ENCODE measurements at regions not wholly inside any gene's neighbourhood (a gene's known extent, or its start where the extent isn't known, plus 50 kb on each side); places are given as distances from the start of the nearest gene placed in this dataset.

DNA sequence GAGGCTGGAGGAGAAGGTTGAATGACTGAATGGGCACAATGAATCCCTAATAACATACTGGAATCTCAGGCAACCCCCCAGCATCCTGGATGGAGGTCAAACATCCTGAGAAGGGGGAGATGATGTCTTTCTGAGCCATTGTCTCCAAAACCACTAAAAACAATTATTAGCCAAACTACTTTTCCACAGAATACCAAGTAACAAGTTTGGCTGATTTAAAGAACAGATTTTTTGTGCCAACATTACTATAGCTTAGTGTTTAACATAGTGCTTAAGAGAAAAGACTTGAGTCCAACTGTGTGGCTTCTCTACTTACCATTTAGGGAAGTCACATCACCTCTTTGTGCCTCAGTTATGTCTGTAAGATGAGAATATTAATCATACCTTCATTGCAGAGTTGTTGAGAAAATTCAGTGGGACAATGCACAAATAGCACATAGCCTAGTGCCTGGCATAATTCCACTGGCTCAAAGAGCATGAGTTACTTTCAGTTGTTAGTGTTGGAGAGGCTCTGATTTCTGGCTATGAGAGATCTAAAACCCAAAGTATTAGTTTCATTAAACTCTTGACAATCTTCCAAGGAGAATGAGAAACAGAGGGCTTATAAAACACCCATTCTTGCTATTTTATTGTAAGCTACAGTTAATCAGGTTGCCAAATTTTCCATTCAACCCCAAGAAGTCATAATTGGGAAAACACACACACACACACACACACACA lies 111.3 kb upstream of the NR3C1 start:
- no peak for DNase-seq (ENCODE audit: low read depth in 4 of 4, low spot score in 3 of 4)

DNA sequence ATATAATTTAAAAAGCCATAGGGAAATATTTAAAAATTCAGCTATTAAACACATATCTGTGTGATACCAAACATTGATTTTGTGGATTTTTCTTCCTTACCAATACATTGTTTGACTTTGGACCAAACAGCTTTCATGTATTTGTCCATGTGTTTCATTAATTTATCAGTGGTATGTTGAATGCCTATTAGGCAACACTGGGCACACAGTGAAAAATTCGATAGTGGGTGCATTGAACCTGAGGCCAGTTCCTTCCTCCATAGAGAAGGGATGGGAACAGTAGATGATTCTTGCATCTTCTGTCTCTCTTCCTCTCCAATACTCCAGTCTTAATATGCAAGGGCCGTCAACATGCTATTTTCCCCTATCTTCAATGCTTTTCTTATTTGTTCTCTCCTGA lies 110.2 kb upstream of the NR3C1 start:
- no peak for DNase-seq (ENCODE audit: low read depth in 4 of 4, low spot score in 3 of 4)

DNA sequence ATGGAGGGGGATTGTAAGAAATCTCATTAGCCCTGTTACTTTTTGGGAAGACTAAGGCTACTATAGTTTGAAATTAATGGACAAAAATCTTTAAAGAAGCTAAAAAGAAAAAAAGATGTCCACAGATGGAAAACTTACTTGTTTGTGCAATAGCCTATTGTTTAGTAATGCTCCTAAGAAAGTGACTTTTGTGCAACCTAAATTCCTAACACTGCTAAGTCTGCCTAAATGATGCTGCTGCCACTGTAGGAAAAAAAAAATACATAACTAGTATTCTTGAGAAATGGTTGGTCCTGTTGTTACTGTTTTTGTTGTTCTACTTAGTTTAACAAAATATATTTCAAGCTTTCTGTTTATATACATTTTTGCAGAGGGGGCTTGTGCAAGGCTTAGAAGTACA lies 108.2 kb upstream of the NR3C1 start:
- DNase-seq (ENCODE audit: low read depth in 4 of 4, low spot score in 3 of 4): no peak

DNA sequence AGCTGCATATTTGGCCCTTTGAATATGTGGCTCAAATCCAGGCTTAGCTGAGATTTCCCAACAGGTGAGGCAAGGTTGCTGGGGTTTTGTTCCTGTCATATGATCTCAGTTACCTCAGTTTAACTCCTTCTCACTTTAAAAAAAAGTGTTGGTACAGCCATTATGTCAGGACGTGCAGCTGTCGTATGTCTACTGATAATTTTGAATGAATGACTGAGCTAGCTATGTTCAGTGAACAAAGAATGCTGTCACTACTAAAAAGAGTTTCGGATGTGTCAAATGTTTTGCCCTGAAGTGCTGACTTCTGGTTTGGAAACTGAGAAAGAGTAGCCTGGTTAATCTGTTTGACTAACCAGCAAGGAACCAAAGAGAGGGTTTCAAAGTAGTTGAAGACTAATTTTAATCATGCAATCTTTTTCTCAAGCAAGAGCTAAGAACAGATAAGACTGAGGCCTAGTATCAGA lies 106.3 kb upstream of the NR3C1 start:
- no peak for DNase-seq (ENCODE audit: low read depth in 4 of 4, low spot score in 3 of 4)

DNA sequence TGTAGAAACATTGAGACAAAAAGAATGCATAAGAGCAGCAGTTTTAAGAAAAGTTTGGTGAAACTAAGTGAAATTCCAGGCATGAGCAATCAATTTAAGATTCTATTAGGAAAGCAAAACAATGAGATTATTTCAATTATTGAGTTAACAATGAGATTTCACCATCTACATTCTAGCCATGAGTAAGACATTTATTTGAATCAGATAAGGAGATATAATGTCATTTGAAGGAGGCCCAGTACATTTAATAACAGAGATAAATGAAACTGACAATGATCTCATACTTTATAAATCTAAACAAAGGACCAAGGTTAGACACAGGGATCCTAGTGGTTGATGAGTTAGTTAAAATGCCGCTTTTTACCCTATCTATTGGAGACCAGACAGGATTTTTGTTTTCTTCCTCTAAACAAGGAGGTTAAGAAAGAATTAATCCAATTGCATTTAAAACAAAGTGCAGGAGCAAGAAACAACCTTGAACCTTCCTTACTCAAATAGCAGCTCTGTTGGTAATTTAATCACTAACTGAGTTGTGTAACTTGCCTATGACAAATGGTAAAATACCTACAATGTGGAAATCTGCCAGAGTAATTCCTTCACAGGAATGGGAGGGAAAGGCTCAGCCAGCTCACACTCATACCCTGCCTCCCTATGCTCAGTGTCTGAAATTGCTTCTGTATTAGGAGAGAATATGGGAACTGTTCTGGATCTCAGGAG lies 103.5 kb upstream of the NR3C1 start:
- DNase-seq (ENCODE audit: low read depth in 4 of 4, low spot score in 3 of 4): no peak

DNA sequence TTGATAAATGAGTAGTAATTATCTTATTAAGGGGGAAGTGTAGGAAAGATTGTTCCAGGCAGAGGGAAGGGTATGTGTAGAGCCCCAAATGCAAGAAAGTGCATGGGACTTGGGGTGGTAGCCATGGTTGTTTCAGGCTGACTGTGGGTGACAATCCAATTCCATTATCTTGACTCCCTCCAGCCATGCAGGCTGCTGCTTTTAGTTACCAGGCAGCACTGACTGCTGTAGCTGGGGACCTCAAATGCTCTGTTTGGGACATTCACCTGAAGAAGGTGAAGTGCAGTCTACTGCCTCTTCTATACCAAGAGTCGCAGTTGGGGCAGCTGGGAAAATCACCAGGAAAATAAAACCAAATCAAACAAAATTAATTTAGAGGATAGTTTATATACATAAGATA lies 102.4 kb upstream of the NR3C1 start:
- DNase-seq (ENCODE audit: low read depth in 4 of 4, low spot score in 3 of 4): no peak

DNA sequence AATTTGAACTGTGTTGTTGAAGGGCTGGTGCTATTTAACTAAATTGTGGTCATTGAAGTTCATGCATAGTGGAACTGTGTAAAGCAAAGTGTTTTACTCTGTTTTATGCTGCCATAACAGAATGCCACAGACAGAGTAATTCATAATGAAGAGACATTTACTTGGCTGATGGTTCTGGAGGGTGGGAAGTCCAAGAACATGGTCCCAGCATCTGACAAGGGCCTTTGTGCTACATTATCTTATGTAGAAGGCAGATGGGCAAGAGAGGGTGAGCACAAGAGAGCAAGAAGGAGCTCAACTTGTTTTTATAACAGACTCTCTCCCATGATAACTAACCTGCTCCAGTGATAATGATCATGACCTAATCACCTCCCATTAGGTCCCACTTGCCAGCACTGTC lies 101.9 kb upstream of the NR3C1 start:
- DNase-seq (ENCODE audit: low read depth in 4 of 4, low spot score in 3 of 4): no peak

DNA sequence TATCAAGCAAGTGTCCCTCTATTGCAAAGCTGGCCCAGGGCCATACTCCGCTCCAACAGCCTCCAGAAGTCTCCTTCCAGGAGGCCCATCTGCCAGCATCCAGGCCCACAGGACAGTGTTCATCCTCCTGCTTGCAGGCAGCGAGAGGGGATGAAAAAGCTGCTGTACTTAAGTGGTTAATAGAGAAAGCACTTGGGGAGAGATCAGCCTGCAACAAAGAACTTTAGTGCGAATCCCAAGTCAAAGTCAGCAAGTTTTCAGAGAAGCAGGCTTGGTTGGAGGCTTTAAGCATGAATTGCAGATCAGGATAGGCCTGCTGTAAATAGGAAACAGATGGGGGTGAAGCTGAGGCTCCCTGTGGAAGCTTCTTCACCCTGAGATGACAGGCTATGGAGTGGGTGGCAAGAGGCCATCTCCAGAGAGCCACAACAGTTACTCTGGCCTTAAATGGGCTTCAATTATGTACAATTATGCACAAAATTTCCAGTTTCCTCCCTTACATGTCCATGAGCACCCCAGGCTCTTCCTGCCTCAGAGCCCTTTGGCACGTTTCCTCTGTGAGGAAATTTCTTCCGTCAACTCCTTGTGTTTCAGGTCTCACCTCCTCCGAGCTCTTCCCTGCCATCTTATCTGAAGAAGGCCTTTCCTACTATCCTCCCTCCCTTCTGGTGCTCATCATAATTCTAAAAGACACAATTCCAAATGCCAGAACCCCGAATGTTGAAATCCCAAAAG lies 98.0 kb upstream of the NR3C1 start:
- DNase-seq (ENCODE audit: low read depth in 4 of 4, low spot score in 3 of 4): no peak

DNA sequence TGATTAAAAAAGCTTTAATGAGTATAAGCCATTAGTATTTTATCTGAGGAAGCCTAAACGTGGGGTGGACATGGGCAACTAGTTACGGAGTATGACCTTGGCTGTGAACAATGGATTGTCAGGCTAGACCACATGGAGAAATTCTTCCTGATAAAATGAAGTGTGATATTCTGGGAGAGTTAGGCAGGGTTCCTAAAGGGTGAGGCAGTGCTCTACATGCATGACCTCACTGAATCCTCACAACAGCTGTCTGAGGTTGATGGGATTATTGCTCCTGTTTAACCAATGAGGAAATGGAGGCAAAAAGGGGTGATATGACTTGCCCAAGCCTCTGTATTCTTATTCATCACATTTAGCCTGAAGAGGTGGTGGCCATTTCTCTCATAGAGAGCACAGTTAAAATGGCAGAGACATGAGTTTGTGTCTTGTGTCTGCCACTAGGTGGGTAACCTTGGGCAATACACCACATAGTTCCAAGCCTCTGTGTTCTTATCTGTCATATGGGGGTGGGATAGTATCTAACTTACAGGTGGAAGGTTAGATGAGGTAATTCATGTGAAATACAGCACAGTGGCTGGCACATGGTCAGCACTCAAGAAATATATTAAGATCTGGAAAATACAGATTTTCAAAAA lies 96.1 kb upstream of the NR3C1 start:
- no peak for DNase-seq (ENCODE audit: low read depth in 4 of 4, low spot score in 3 of 4)

DNA sequence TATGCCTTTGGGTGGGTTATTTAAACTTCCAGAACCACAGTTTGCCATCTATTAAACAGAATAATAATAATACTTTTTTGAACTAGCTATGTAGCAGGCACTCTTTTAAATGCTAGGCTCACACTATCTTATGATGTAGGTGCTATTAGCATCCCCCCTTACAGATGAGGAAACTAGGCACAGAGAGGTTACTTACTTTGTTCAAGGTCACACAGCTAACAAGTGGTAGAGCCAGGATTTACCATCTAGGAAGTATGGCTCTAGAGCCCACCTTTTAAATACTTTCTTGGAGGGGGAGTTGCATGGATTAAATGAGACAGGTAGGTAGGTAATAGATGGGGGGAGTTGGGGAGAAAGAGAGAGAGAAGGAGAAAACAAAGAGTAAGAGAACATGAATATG lies 95.3 kb upstream of the NR3C1 start:
- no peak for DNase-seq (ENCODE audit: low read depth in 4 of 4, low spot score in 3 of 4)

DNA sequence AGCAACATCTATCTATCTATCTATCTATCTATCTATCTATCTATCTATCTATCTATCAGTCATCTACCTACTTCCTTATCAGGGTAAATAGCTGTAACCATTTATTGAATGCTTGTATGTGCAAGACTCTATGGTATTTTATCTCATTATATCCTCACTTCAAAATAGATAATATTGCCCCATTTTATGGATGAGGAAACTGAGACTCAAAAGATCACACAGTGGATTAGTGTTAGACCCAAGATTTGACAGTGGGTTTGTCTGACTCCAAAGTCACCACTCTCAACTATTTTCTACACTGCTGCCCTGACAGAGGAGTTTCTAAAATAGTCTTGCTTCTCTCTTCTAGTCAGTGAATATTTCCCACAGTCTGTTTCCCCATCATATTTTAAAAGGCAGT lies 94.3 kb upstream of the NR3C1 start:
- no peak for DNase-seq (ENCODE audit: low read depth in 4 of 4, low spot score in 3 of 4)

DNA sequence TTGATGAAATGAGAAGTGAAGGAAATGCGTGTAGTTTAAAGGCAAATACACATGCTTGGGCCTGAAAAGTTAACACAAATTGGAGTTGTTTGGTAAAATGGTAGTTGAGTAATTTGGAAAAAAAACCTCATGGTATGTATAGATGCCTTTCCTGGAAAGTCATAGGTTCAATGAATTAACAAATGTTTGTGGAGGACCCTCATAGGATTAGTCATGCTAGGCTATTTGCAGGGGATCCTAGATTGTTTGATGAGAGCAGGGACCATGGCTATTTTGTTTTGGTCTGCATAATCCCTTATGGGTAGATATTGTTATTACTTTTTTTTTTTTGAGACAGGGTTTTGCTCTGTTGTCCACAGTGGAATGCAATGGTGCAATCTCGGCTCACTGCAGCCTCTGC lies 93.5 kb upstream of the NR3C1 start:
- no peak for DNase-seq (ENCODE audit: low read depth in 4 of 4, low spot score in 3 of 4)

DNA sequence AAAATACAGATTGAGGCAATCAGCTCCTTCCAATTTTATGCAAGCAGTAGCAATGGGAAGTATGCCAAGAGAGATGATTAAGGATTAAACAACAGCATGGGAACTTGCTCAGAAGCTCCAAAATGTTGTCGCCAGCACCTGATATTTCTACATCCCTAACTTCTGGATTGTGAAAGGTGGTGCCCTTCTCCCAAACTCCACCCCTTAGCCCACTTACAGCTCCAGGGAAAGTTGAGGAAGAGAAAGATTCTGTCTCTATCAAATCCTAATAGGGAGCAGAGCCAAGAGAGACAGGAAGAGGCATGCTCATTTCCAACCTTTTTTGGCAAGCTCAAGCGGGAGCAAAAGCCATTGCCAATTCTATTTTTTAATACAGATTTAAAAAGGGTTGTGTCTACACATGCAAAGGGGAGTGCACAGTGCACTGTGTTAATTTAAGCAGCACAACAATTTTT lies 92.4 kb upstream of the NR3C1 start:
- DNase-seq (ENCODE audit: low read depth in 4 of 4, low spot score in 3 of 4): peak in 1 of 4 donors; percentile 2

DNA sequence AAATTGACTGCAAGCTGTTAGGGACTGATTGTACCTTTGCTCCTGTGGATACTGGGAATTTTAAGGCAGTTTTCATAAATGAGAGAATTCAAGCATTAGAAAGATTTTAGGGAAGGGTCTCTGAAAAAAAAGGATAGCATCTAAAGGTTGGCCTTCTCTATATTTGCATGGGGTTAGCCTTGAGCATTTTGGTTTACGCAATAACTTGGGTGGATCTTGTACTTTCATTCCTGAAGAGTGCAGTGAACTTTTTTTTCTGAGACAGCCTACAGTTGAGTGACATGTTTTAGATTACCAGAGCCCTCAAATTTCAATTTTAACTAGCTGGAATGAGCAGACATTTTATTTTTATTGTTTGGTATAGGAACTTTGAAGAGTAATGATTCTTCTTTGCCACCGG lies 91.6 kb upstream of the NR3C1 start:
- no peak for DNase-seq (ENCODE audit: low read depth in 4 of 4, low spot score in 3 of 4)

DNA sequence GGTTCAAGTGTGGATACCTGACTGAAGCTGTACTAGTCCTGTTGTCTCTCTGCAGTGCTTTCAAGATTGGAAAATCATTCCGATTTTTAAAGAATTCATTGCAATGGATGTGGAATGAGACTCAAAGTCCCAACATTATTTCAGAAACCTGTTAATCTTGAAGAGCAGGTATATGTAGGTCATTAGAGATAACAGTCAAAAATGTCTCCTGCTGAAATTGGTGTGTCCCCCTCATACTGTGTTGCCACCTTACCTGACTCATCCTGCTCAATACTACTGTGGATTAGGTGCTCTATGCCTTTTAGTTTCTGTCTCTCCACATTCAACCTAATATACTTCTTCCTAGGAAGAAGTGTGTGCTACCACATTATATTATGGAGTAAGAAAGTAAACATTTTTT lies 91.1 kb upstream of the NR3C1 start:
- no peak for DNase-seq (ENCODE audit: low read depth in 4 of 4, low spot score in 3 of 4)

DNA sequence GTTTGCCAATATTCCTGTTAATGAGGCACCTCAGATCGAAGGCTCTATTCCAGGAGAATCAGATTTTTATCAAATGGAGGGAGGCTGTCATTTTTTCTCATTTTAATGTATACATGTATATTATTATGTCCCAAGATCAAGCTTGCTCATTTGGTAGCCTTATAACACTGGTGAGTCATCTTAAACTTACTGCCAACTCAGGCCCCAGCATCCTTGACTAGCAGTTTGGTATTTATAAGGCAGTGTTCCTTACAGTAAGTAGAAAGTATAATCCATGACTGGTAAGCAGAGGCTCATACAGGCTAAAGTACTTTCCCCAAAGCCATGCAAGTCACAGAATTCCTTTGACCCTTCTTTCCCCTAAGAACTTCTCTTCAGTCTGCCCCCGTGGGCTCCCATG lies 90.7 kb upstream of the NR3C1 start:
- DNase-seq (ENCODE audit: low read depth in 4 of 4, low spot score in 3 of 4): no peak

DNA sequence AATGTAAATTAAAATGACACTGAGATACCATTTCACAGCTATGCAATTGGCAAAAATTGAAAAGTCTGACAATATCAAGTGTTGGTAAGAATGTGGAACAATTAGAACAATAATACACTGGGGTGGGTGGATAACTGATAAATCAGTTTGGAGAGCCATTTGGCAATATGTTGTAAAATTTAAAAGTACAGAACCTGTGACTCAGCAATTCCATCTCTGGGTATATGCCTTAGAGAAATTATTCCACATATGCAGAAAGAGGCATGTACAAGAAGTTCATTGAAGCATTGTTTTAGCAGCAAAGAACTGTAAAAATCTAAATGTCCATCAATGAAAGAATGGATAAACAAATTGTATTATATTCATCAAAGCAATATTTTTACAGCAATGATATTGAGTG lies 89.3 kb upstream of the NR3C1 start:
- no peak for DNase-seq (ENCODE audit: low read depth in 4 of 4, low spot score in 3 of 4)

DNA sequence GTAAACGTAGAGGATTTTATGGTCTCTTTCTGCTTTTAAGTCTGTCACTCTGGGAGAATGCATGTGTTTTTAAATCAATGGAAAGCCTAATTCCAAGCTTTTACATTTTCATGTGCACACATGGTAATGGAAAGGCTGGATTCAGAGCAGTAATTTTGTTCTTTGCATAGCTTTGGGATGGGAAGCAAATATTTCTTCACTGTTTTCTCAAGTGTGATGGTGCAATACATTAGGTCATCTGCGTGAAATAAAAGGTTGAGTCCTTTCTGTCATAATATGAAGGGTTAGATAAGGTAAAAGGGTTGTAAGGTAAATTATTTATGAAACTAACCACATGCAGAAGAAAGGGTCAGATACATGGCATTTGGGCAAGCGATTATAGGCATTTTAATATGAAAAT lies 88.2 kb upstream of the NR3C1 start:
- no peak for DNase-seq (ENCODE audit: low read depth in 4 of 4, low spot score in 3 of 4)

DNA sequence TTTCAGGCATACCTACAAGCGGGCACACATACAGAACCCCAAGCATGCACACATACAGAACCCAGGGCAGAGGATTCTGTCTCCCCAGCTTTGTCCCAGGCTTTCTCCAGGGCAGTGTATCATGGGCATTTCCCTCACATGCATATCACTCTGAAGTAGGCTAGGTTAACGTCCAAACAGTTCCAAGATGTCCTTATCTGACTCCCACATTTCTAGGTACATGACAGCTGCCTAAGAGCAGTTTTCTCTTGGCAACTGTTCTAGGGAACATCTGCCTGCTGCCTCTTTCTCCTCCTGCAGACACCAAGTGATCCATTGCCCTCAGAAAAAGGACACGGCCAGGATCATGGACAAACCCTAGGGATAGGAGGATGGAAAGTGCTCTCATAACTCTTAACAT lies 84.9 kb upstream of the NR3C1 start:
- no peak for DNase-seq (ENCODE audit: low read depth in 4 of 4, low spot score in 3 of 4)

DNA sequence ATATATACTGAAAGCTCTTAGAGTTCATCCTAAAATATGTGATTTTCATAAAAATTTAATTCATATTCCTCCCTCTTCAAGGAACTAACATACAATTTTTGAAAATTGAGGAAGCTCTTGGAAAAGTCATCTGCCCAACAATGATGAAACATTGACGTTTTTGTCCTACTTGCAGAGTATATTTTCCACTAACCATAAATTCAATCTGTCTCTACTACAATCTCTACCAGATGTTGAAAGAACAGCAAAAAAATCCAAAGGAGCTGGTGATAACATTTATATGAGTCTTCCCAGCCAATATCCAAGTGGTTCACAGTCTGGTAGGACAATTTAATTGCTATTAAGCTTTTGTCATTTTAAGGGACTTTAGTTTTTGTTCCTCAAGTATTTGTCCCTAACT lies 81.1 kb upstream of the NR3C1 start:
- DNase-seq (ENCODE audit: low read depth in 4 of 4, low spot score in 3 of 4): no peak

All from left renal pelvis (tissue), 4 donors.